Heart left ventricle (tissue), 16 donors: ENCODE measurements at regions not wholly inside any gene's neighbourhood (a gene's known extent, or its start where the extent isn't known, plus 50 kb on each side); places are given as distances from the start of the nearest gene placed in this dataset.
"Not testable (repeated sequence)": the region's sequence is repeated elsewhere in the genome, so short reads cannot be mapped to it uniquely, and the experiment has no call there.

Experiments
- ATAC-seq, 4 donors: fragments of 200-7000 bp; cut with Tn5 transposase; one replicate each; pipeline ENCODE4 v1.9.1; 2020 to 2022; ENCODE audit warnings: moderate library complexity in 4 of 4, mild to moderate bottlenecking in 3 of 4, moderate number of reproducible peaks in 1 of 4
- DNase-seq, 5 donors: peaks; one replicate each; pipeline ENCODE4 v3.0.0-alpha.2; 2020
- H3K27ac ChIP-seq, 12 donors: fragments of 200-600 bp; sonication (generic) in 4 of 12; one replicate each; pipeline versions ENCODE4 v1.5.0 to v1.8.0; 2016 to 2022; ENCODE audit warnings: mild to moderate bottlenecking in 2 of 12
- H3K27me3 ChIP-seq, 9 donors: fragments of 200-600 bp; sonication (generic) in 2 of 9; one replicate each; pipeline versions ENCODE4 v1.5.1 to v1.8.0; 2016 to 2022; ENCODE audit warnings: mild to moderate bottlenecking in 3 of 9
- H3K36me3 ChIP-seq, 9 donors: fragments of 200-600 bp; sonication (generic) in 2 of 9; one replicate each; pipeline versions ENCODE4 v1.5.0 to v1.8.0; 2018 to 2022; ENCODE audit warnings: mild to moderate bottlenecking in 2 of 9
- H3K4me1 ChIP-seq, 12 donors: fragments of 200-600 bp; sonication (generic) in 4 of 12; one replicate each; pipeline versions ENCODE4 v1.5.0 to v1.8.0; 2016 to 2022; ENCODE audit warnings: mild to moderate bottlenecking in 3 of 12
- H3K4me3 ChIP-seq, 12 donors: fragments of 200-600 bp; sonication (generic) in 4 of 12; one replicate each; pipeline versions ENCODE4 v1.5.0 to v1.8.0; 2017 to 2022; ENCODE audit warnings: mild to moderate bottlenecking in 9 of 12, moderate library complexity in 4 of 12
- H3K9me3 ChIP-seq, 12 donors: fragments of 200-600 bp; sonication (generic) in 4 of 12; one replicate each; pipeline versions ENCODE4 v1.5.0 to v1.8.0; 2016 to 2022; ENCODE audit warnings: mild to moderate bottlenecking in 1 of 12
- POLR2A ChIP-seq, 2 donors: fragments of 450-650 bp; IDR thresholded peaks; one replicate each; pipeline ENCODE4 v1.6.1; 2017; ENCODE audit warnings: antibody characterized with exemption in 2 of 2, mild to moderate bottlenecking in 2 of 2, moderate library complexity in 2 of 2
- WGBS, 4 donors: extraction: QIAGEN DNeasy Blood & Tissue Kit in 2 of 4; methylation state at CpG; one replicate each; pipeline versions ENCODE4 v1.1.5 to v1.1.7; 2013 to 2018; 5-methylcytosine and 5-hydroxymethylcytosine counted together
- intact Hi-C, 10 donors: fragments of 100-400 bp; cut with DNase I; formaldehyde crosslinking; loops; one replicate each; pipeline versions ENCODE4 v1.11.1 to v1.14.2; 2022
- TF ChIP-seq, protein P1 (sequence below), 12 donors: fragments of 200-600 bp; sonication (generic) in 4 of 12; IDR thresholded peaks; one replicate each; pipeline versions ENCODE4 v1.5.0 to v1.8.0; 2018 to 2022; ENCODE audit warnings: antibody characterized with exemption in 12 of 12, mild to moderate bottlenecking in 5 of 12
- donor health status: ischemic (EF 13 %, LVEDD 7.1; RV severe dilation, severe dysfunction).
- donor health status: healthy with polysubstance abuse.
- donor health status: DM: no; HTN: yes; CAD: no.
- donor health status: DM: no; HTN: no; CAD: no.
- donor health status: ischemic (EF 25% LVEDD 6.9; RV normal size, moderate dysfunction).
- donor health status: ischemic (EF 25% LVEDD 5.7; RV mildly dilated, moderate dysfunction).
- donor health status: healthy.
- donor health status: DM: yes; HTN: yes; CAD: no.
- donor health status: ischemic (EF 35%, LVEDD 5.7; RV mildly dilated, moderate dysfunction).
- donor health status: nonischemic (EF 11% LVEDD 7.7; RV severe dilation, severe dysfunction).
- donor health status: DM: yes; HTN: yes; CAD: no.
- donor health status: PGD.
- donor health status: ischemic (EF 29% LVEDD 5.4; RV normal size, mild dysfunction).
- donor health status: nonischemic (EF 23%, LVEDD 6.1; RV moderate dilation, normal function).

DNA sequence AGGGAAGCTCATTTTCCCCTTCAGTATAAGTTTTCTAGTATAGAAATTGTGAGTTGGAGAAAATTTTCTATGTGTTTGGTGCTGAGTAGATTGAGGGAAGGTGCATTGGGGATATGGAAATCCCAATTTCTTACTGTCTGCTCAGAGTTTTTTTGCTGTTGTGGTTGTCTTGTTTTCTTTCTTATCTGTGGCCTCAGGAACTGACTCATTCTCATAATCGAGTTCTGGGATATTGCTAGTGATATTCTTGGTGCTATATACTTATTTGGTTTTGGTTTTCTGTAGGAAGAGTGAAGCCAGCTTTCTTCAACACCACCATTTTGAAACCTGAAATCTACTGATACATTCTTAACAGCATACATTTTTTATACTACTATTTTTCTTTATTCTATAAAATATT, 869.2 kb downstream of the DIPK2A start:
- Histone ChIP-seq H3K4me3 (no peak overlapping the region), H3K9me3 (peaks cover 0 to 25% (median 0%) of the 10 kb centered on the region in 12 donors), H3K27ac (no peak overlapping the region), H3K4me1 (no peaks in the 10 kb centered on the region), H3K27me3 (no peaks in the 10 kb centered on the region), H3K36me3 (no peaks in the 10 kb centered on the region)
- 37 to 57% (median 40%) methylated on average over 1 of the region's 1 CpG for WGBS, 4 donors
- intact Hi-C loops = no loop called here
- ATAC-seq = no peak
- TF ChIP-seq POLR2A (IDR thresholded peaks at IDR 0.05) = no peak
- TF ChIP-seq, protein P1, sequence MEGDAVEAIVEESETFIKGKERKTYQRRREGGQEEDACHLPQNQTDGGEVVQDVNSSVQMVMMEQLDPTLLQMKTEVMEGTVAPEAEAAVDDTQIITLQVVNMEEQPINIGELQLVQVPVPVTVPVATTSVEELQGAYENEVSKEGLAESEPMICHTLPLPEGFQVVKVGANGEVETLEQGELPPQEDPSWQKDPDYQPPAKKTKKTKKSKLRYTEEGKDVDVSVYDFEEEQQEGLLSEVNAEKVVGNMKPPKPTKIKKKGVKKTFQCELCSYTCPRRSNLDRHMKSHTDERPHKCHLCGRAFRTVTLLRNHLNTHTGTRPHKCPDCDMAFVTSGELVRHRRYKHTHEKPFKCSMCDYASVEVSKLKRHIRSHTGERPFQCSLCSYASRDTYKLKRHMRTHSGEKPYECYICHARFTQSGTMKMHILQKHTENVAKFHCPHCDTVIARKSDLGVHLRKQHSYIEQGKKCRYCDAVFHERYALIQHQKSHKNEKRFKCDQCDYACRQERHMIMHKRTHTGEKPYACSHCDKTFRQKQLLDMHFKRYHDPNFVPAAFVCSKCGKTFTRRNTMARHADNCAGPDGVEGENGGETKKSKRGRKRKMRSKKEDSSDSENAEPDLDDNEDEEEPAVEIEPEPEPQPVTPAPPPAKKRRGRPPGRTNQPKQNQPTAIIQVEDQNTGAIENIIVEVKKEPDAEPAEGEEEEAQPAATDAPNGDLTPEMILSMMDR (IDR thresholded peaks at IDR 0.05) = no peak
- DNase-seq = no peak

DNA sequence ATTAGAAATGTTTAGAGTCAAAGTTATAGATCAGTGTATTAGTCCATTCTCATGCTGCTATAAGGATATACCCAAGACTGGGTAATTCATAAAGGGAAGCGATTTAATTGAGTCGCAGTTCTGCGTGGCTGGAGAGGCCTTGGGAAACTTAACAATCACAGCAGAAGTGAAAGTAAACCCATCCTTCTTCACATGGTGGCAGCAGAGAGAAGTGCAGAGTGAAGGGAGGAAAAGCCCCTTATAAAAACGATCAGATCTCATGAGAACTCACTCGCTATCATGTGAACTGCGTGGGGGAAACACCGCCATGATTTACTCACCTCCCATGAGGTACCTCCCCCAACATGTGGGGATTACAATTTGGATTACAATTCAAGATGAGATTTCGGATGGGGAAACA, 871.5 kb downstream of the DIPK2A start:
- intact Hi-C loops = no loop called here
- H3K27me3 ChIP-seq = no peaks in the 10 kb centered on the region
- 83 to 88% (median 87%) methylated on average over 8 of the region's 8 CpGs for WGBS, 4 donors
- H3K9me3 ChIP-seq = peaks cover 0 to 14% (median 0%) of the 10 kb centered on the region in 12 donors
- H3K4me3 ChIP-seq = no peak overlapping the region
- H3K36me3 ChIP-seq = no peaks in the 10 kb centered on the region
- no peak overlapping the region for H3K27ac ChIP-seq
- DNase-seq (no peak), ATAC-seq (no peak)
- H3K4me1 ChIP-seq = no peaks in the 10 kb centered on the region
- TF ChIP-seq POLR2A (IDR thresholded peaks at IDR 0.05) = no peak
- TF ChIP-seq, protein P1 (IDR thresholded peaks at IDR 0.05) = no peak

GRCh38 chr3:144852999-144853398, 881.4 kb downstream of the DIPK2A start:
- ATAC-seq = no peak
- no peaks in the 10 kb centered on the region for H3K36me3 ChIP-seq
- H3K27ac ChIP-seq = no peak overlapping the region
- H3K9me3 ChIP-seq = no peaks in the 10 kb centered on the region
- H3K4me1 ChIP-seq = no peaks in the 10 kb centered on the region
- H3K27me3 ChIP-seq = no peaks in the 10 kb centered on the region
- no peak for DNase-seq
- intact Hi-C loops = no loop called here
- TF ChIP-seq, protein P1 (IDR thresholded peaks at IDR 0.05) = no peak
- no peak for TF ChIP-seq POLR2A (IDR thresholded peaks at IDR 0.05)
- no peak overlapping the region for H3K4me3 ChIP-seq

GRCh38 chr3:144854020-144854419, 882.4 kb downstream of the DIPK2A start:
- ATAC-seq, H3K27ac ChIP-seq, H3K36me3 ChIP-seq, H3K27me3 ChIP-seq, intact Hi-C loops, H3K4me1 ChIP-seq, DNase-seq, H3K4me3 ChIP-seq, H3K9me3 ChIP-seq: not testable (repeated sequence)
- 94 to 96% (median 95%) methylated on average over 9 of the region's 9 CpGs for WGBS, 4 donors

DNA sequence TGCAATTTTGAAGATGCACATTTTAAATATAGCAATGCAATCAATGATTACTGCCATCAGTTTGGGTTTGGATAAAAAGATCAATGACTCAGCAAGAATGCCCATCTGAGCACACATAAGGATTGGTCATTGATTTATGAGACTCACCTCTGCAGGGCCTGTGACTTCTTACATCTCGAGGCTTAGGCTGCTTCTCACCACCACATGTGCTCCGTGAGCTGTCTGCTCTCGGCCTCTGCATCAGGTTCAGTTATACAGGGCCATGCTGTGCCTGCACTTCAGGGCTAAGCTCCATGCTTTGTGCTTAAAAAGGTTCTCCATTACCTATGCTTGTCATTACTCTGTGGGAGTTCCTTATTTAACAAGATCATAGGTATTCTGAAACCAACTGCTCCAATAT, 887.5 kb downstream of the DIPK2A start:
- ATAC-seq = no peak
- intact Hi-C loops = no loop called here
- no peak for DNase-seq
- H3K4me3 ChIP-seq = no peak overlapping the region
- no peak for TF ChIP-seq POLR2A (IDR thresholded peaks at IDR 0.05)
- TF ChIP-seq, protein P1 (IDR thresholded peaks at IDR 0.05) = no peak
- no peaks in the 10 kb centered on the region for H3K4me1 ChIP-seq
- WGBS, 4 donors = 71 to 86% (median 80%) methylated on average over 3 of the region's 3 CpGs
- no peaks in the 10 kb centered on the region for H3K27me3 ChIP-seq
- H3K9me3 ChIP-seq = no peaks in the 10 kb centered on the region
- H3K27ac ChIP-seq = no peak overlapping the region
- H3K36me3 ChIP-seq = no peaks in the 10 kb centered on the region
